HCT116 (cell line): ENCODE measurements at regions not wholly inside any gene's neighbourhood (a gene's known extent, or its start where the extent isn't known, plus 50 kb on each side); places are given as distances from the start of the nearest gene placed in this dataset.

Experiments
- ATAC-seq: fragments of 200-7000 bp; cut with Tn5 transposase; 2 replicates; pipeline ENCODE4 v1.9.1; 2020; ENCODE audit warnings: mild to moderate bottlenecking, moderate library complexity
- BruUV-seq: library from RNA; stranded (reverse); fragments of 400-500 nt; replicated peaks from 2 replicates; lab custom pipeline; 2021; lab: Mats Ljungman, UMichigan
- CTCF ChIA-PET: fragments of 300-600 bp; sonication (Branson Sonifier 250); formaldehyde crosslinking; loops from one replicate; lab custom pipeline; 2021; ENCODE audit warnings: antibody characterized with exemption; lab: Charles Lee
- POLR2A ChIA-PET: fragments of 300-600, 350-600 bp; sonication (Branson Sonifier 250); formaldehyde crosslinking; loops from one replicate; lab custom pipeline; 2021; ENCODE audit warnings: antibody characterized with exemption; lab: Charles Lee
- RAD21 ChIA-PET, 2 experiments: fragments of 300-600 bp; sonication (Branson Sonifier 250); formaldehyde crosslinking; loops; one replicate each; lab custom pipeline; 2023; ENCODE audit warnings: low total read pairs in 2 of 2; ENCODE audit not compliant: uncharacterized antibody in 2 of 2, unreplicated experiment in 2 of 2, low non-redundant PET in 1 of 2; lab: Charles Lee
- DNase-seq: peaks from one replicate; pipeline ENCODE4 v3.0.0-alpha.2; 2010; ENCODE audit warnings: low read depth, low spot score
- H2AFZ ChIP-seq: fragments of 200-600 bp; shearing (Covaris generic), sonication (generic); 2 replicates; pipeline ENCODE4 v1.6.1; 2017; ENCODE audit warnings: low read depth, mixed run types, mixed read lengths, antibody characterized with exemption, low read length; ENCODE audit not compliant: poor library complexity, severe bottlenecking
- H3K27ac ChIP-seq: 2 replicates; pipeline ENCODE4 v1.5.1; 2012; ENCODE audit warnings: low read depth, low read length
- H3K27me3 ChIP-seq: fragments of 200-600 bp; sonication (generic); 2 replicates; pipeline ENCODE4 v1.6.1; 2016; ENCODE audit warnings: mixed run types, low read length, mixed read lengths; ENCODE audit not compliant: insufficient read depth
- H3K36me3 ChIP-seq, 2 experiments: fragments of 200-500 bp in 1 of 2; fragments of 200-600 bp in 1 of 2; sonication (Bioruptor generic) in 1 of 2; sonication (generic) in 1 of 2; 2 replicates each; pipeline versions ENCODE4 v1.5.1 to v1.6.1; 2014 to 2016; ENCODE audit warnings: low read length in 2 of 2, inconsistent platforms in 1 of 2, mixed read lengths in 1 of 2, mixed run types in 1 of 2; ENCODE audit not compliant: insufficient read depth in 2 of 2, control insufficient read depth in 1 of 2
- H3K4me1 ChIP-seq, 2 experiments: fragments of 200-600 bp in 1 of 2; sonication (generic) in 1 of 2; 2 replicates each; pipeline versions ENCODE4 v1.5.1 to v1.6.1; 2012 to 2017; ENCODE audit warnings: low read length in 2 of 2, inconsistent platforms in 1 of 2, mild to moderate bottlenecking in 1 of 2, mixed read lengths in 1 of 2, mixed run types in 1 of 2, moderate library complexity in 1 of 2; ENCODE audit not compliant: insufficient read depth in 2 of 2, control insufficient read depth in 1 of 2
- H3K4me2 ChIP-seq: fragments of 200-600 bp; sonication (generic); 2 replicates; pipeline ENCODE4 v1.6.1; 2017; ENCODE audit warnings: mixed run types, low read length, mixed read lengths
- H3K4me3 ChIP-seq, 2 experiments: fragments of 200-600 bp in 1 of 2; sonication (generic) in 1 of 2; replicated peaks in 1 of 2; 2 replicates each; pipeline ENCODE4 v1.5.1; 2011 to 2016; ENCODE audit warnings: low read length in 2 of 2, control low read depth in 1 of 2, low read depth in 1 of 2, mild to moderate bottlenecking in 1 of 2, mixed read lengths in 1 of 2, mixed run types in 1 of 2
- H3K79me2 ChIP-seq: fragments of 200-600 bp; sonication (generic); 2 replicates; pipeline ENCODE4 v1.6.1; 2017; ENCODE audit warnings: mild to moderate bottlenecking, mixed run types, low read length, moderate library complexity, mixed read lengths; ENCODE audit not compliant: insufficient read depth
- H3K9ac ChIP-seq: fragments of 200-600 bp; sonication (generic); 2 replicates; pipeline ENCODE4 v1.6.1; 2016; ENCODE audit warnings: low read length, mixed read lengths
- H3K9me2 ChIP-seq: fragments of 200-600 bp; sonication (generic), shearing (Covaris generic); 2 replicates; pipeline ENCODE4 v1.6.1; 2017; ENCODE audit warnings: mixed run types, mild to moderate bottlenecking, moderate library complexity; ENCODE audit not compliant: insufficient read depth
- H3K9me3 ChIP-seq, 2 experiments: fragments of 200-500 bp in 1 of 2; fragments of 200-600 bp in 1 of 2; sonication (Bioruptor generic) in 1 of 2; sonication (generic) in 1 of 2; 2 replicates each; pipeline ENCODE4 v1.6.1; 2014 to 2017; ENCODE audit warnings: low read length in 2 of 2, mixed read lengths in 2 of 2, inconsistent platforms in 1 of 2, low read depth in 1 of 2, mild to moderate bottlenecking in 1 of 2, mixed run types in 1 of 2, moderate library complexity in 1 of 2; ENCODE audit not compliant: control insufficient read depth in 1 of 2, insufficient read depth in 1 of 2
- H4K20me1 ChIP-seq: fragments of 200-600 bp; sonication (generic), shearing (Covaris generic); 2 replicates; pipeline ENCODE4 v1.6.1; 2017; ENCODE audit warnings: mixed run types, mild to moderate bottlenecking, moderate library complexity; ENCODE audit not compliant: insufficient read depth
- ATF3 ChIP-seq: IDR thresholded peaks from 2 replicates; pipeline ENCODE4 v1.6.1; 2012
- CTCF ChIP-seq, 3 experiments: fragments of 200-600 bp in 1 of 3; sonication (generic) in 1 of 3; IDR thresholded peaks in 2 of 3; conservative IDR thresholded peaks in 1 of 3; 2 replicates each; pipeline ENCODE4 v1.5.1; 2012 to 2017; ENCODE audit warnings: low read depth in 2 of 3, low read length in 2 of 3, antibody characterized with exemption in 1 of 3, borderline replicate concordance in 1 of 3, control low read depth in 1 of 3, mild to moderate bottlenecking in 1 of 3, mixed read lengths in 1 of 3, mixed run types in 1 of 3, moderate library complexity in 1 of 3; ENCODE audit not compliant: insufficient read depth in 1 of 3
- EGR1 ChIP-seq: IDR thresholded peaks from 2 replicates; pipeline ENCODE4 v1.6.1; 2012; ENCODE audit warnings: low read depth
- EZH2 ChIP-seq: fragments of 200-600 bp; sonication (generic); IDR thresholded peaks from 2 replicates; pipeline ENCODE4 v1.6.1; 2017; ENCODE audit warnings: antibody characterized with exemption, mixed run types
- EZH2phosphoT487 ChIP-seq: fragments of 200-600 bp; IDR thresholded peaks from 2 replicates; pipeline ENCODE4 v1.6.1; 2018; ENCODE audit warnings: antibody characterized with exemption, borderline replicate concordance
- FOSL1 ChIP-seq: IDR thresholded peaks from 2 replicates; pipeline ENCODE4 v1.6.1; 2012; ENCODE audit warnings: low read depth
- MAX ChIP-seq: IDR thresholded peaks from 2 replicates; pipeline ENCODE4 v1.6.1; 2012
- POLR2A ChIP-seq: IDR thresholded peaks from 2 replicates; pipeline ENCODE4 v1.7.0; 2011; ENCODE audit warnings: borderline replicate concordance; ENCODE audit not compliant: insufficient read depth, insufficient read length; ENCODE audit errors: extremely low read depth
- POLR2AphosphoS5 ChIP-seq: IDR thresholded peaks from 2 replicates; pipeline ENCODE4 v1.6.1; 2011; ENCODE audit warnings: mild to moderate bottlenecking, low read depth, low read length, moderate library complexity
- RAD21 ChIP-seq: IDR thresholded peaks from 2 replicates; pipeline ENCODE4 v1.6.1; 2012; ENCODE audit warnings: low read depth, mild to moderate bottlenecking
- SIN3A ChIP-seq: IDR thresholded peaks from 2 replicates; pipeline ENCODE4 v1.6.1; 2012; ENCODE audit warnings: low read depth
- SP1 ChIP-seq: IDR thresholded peaks from 2 replicates; pipeline ENCODE4 v1.6.1; 2012; ENCODE audit warnings: low read depth
- SRF ChIP-seq: IDR thresholded peaks from 2 replicates; pipeline ENCODE4 v1.6.1; 2012; ENCODE audit warnings: low read depth
- TCF7L2 ChIP-seq: IDR thresholded peaks from 2 replicates; pipeline ENCODE4 v1.7.0; 2011; ENCODE audit warnings: borderline replicate concordance, inconsistent platforms; ENCODE audit not compliant: insufficient read depth, insufficient read length; ENCODE audit errors: extremely low read depth
- ZBTB33 ChIP-seq: IDR thresholded peaks from 2 replicates; pipeline ENCODE4 v1.6.1; 2011; ENCODE audit warnings: mild to moderate bottlenecking, low read length, moderate library complexity; ENCODE audit not compliant: insufficient replicate concordance; ENCODE audit errors: extremely low read depth
- ZFX ChIP-seq: fragments of 450-650 bp; IDR thresholded peaks from 2 replicates; pipeline ENCODE4 v1.6.1; 2017
- ZNF274 ChIP-seq: fragments of 200-500 bp; sonication (Bioruptor generic); IDR thresholded peaks from 2 replicates; pipeline ENCODE4 v1.6.1; 2014; ENCODE audit warnings: mild to moderate bottlenecking, low read depth, low read length, inconsistent platforms
- intact Hi-C: fragments of 100-400 bp; cut with micrococcal nuclease; formaldehyde crosslinking; loops from 2 replicates; pipeline ENCODE4 v1.10.0; 2022

- TF ChIP-seq CTCF (IDR thresholded peaks at IDR 0.05 in 2 of 3, conservative IDR thresholded peaks at IDR 0.05 in 1 of 3; ENCODE audit: borderline replicate concordance in 1 of 3, insufficient read depth in 1 of 3, low read depth in 2 of 3, low read length in 2 of 3) (no peak), FOSL1 (no peak), RAD21 (no peak), ZFX (no peak), ATF3 (no peak)
Measured at GRCh38 chr6:82095091-82095490, 152.5 kb downstream of the IBTK start (continued).

- H3K4me1 ChIP-seq = peaks cover 0 to 6% of the 10 kb centered on the region in 2 experiments; a peak in 1 of 4 replicates
- H3K9ac ChIP-seq = no peak overlapping the region
- no peaks in the 10 kb centered on the region for H3K9me2 ChIP-seq
- H3K4me2 ChIP-seq = no peak overlapping the region
- H3K9me3 ChIP-seq = no peaks in the 10 kb centered on the region
- H4K20me1 ChIP-seq = no peaks in the 10 kb centered on the region
- ATAC-seq (no peak), DNase-seq (no peak)
- POLR2A ChIA-PET = no interaction called here
- no peaks in the 10 kb centered on the region for H3K36me3 ChIP-seq
- no peaks in the 10 kb centered on the region for H3K27me3 ChIP-seq
- intact Hi-C loops = no loop called here
- BruUV-seq = no TSS peak
- TF ChIP-seq POLR2AphosphoS5 = no peak
- TF ChIP-seq POLR2A = no peak
- no peak for TF ChIP-seq CTCF (IDR thresholded peaks at IDR 0.05 in 2 of 3, conservative IDR thresholded peaks at IDR 0.05 in 1 of 3; ENCODE audit: borderline replicate concordance in 1 of 3, insufficient read depth in 1 of 3, low read depth in 2 of 3, low read length in 2 of 3)
- TF ChIP-seq SIN3A = no peak
- no peak for TF ChIP-seq RAD21
- TF ChIP-seq TCF7L2 = no peak
- TF ChIP-seq EZH2phosphoT487 = no peak
- TF ChIP-seq ZNF274 = no peak
- TF ChIP-seq MAX = no peak
- TF ChIP-seq ZFX = no peak
- no peak for TF ChIP-seq SRF
- no peak for TF ChIP-seq SP1
- TF ChIP-seq ATF3 = no peak
- TF ChIP-seq EZH2 = no peak
- no peak for TF ChIP-seq FOSL1
- no peak for TF ChIP-seq ZBTB33
- TF ChIP-seq EGR1 = no peak
- H3K79me2 ChIP-seq = no peaks in the 10 kb centered on the region
- CTCF ChIA-PET = no interaction called here
- no peak overlapping the region for H3K4me3 ChIP-seq
- RAD21 ChIA-PET = no interaction called here
- H2AFZ ChIP-seq = no peak overlapping the region
- no peak overlapping the region for H3K27ac ChIP-seq
Measured at GRCh38 chr6:82094166-82094806, 153.3 kb downstream of the IBTK start.
